GM23338 (cell line): ENCODE measurements at regions not wholly inside any gene's neighbourhood (a gene's known extent, or its start where the extent isn't known, plus 50 kb on each side); places are given as distances from the start of the nearest gene placed in this dataset.

Source experiments
- ATAC-seq: fragments of 200-7000 bp; cut with Tn5 transposase; 3 replicates; pipeline ENCODE4 v1.9.1; 2020
- DNase-seq: peaks from one replicate; pipeline ENCODE4 v3.0.0-alpha.2; 2015; ENCODE audit warnings: low spot score
- H2AFZ ChIP-seq: fragments of 200-600 bp; sonication (generic); 2 replicates; pipeline ENCODE4 v1.8.0; 2016; ENCODE audit warnings: antibody characterized with exemption, mild to moderate bottlenecking, moderate library complexity
- H3F3A ChIP-seq: fragments of 200-600 bp; sonication (generic); replicated peaks from 2 replicates; pipeline ENCODE4 v1.8.0; 2017; ENCODE audit warnings: antibody characterized with exemption, mixed run types, low read depth
- H3K27ac ChIP-seq: fragments of 200-600 bp; sonication (generic); 2 replicates; pipeline ENCODE4 v1.6.1; 2016; ENCODE audit warnings: low read depth
- H3K27me3 ChIP-seq: fragments of 200-600 bp; sonication (generic); 2 replicates; pipeline ENCODE4 v1.8.0; 2016; ENCODE audit warnings: mild to moderate bottlenecking, mixed run types, moderate library complexity; ENCODE audit not compliant: insufficient read depth
- H3K36me3 ChIP-seq: fragments of 200-600 bp; sonication (generic); 2 replicates; pipeline ENCODE4 v1.8.0; 2016; ENCODE audit warnings: mild to moderate bottlenecking; ENCODE audit not compliant: insufficient read depth
- H3K4me1 ChIP-seq: fragments of 200-600 bp; sonication (generic); 2 replicates; pipeline ENCODE4 v1.8.0; 2016; ENCODE audit warnings: mild to moderate bottlenecking, moderate library complexity; ENCODE audit not compliant: insufficient read depth
- H3K4me2 ChIP-seq: fragments of 200-600 bp; sonication (generic); 2 replicates; pipeline ENCODE4 v1.7.1; 2017; ENCODE audit warnings: mixed run types
- H3K4me3 ChIP-seq: fragments of 200-600 bp; sonication (generic); 2 replicates; pipeline ENCODE4 v1.6.1; 2016; ENCODE audit warnings: mixed run types
- H3K79me2 ChIP-seq: fragments of 200-600 bp; sonication (generic); replicated peaks from 2 replicates; pipeline ENCODE4 v1.8.0; 2017; ENCODE audit warnings: mild to moderate bottlenecking; ENCODE audit not compliant: insufficient read depth
- H3K9me2 ChIP-seq: fragments of 200-600 bp; sonication (generic); 2 replicates; pipeline ENCODE4 v1.8.0; 2017; ENCODE audit not compliant: insufficient read depth
- H4K20me1 ChIP-seq: fragments of 200-600 bp; sonication (generic); replicated peaks from 2 replicates; pipeline ENCODE4 v1.8.0; 2017; ENCODE audit warnings: mild to moderate bottlenecking; ENCODE audit not compliant: insufficient read depth
- H3K27ac Mint-ChIP-seq: 2 replicates; pipeline ENCODE4 v1.8.0; 2020; ENCODE audit warnings: inconsistent platforms, mild to moderate bottlenecking, moderate library complexity, mixed read lengths
- H3K27me3 Mint-ChIP-seq: 3 replicates; pipeline ENCODE4 v1.8.0; 2022; ENCODE audit warnings: low read depth, mild to moderate bottlenecking, moderate library complexity, mixed read lengths, inconsistent platforms; ENCODE audit not compliant: insufficient read depth, poor library complexity
- H3K36me3 Mint-ChIP-seq: 3 replicates; pipeline ENCODE4 v1.8.0; 2021; ENCODE audit warnings: low read depth, mild to moderate bottlenecking, inconsistent platforms, moderate library complexity, mixed read lengths
- H3K4me1 Mint-ChIP-seq: 3 replicates; pipeline ENCODE4 v1.8.0; 2020; ENCODE audit warnings: mild to moderate bottlenecking, inconsistent platforms, mixed read lengths
- H3K4me3 Mint-ChIP-seq: 3 replicates; pipeline ENCODE4 v1.8.0; 2021; ENCODE audit warnings: moderate library complexity, mild to moderate bottlenecking, inconsistent platforms, mixed read lengths
- H3K9me3 Mint-ChIP-seq: 3 replicates; pipeline ENCODE4 v1.8.0; 2020; ENCODE audit warnings: moderate library complexity, mild to moderate bottlenecking, inconsistent platforms, mixed read lengths
- EZH2 ChIP-seq: fragments of 200-600 bp; sonication (generic); IDR thresholded peaks from one replicate; pipeline ENCODE4 v1.8.0; 2017; ENCODE audit warnings: antibody characterized with exemption, mild to moderate bottlenecking, low read depth; ENCODE audit not compliant: unreplicated experiment
- EZH2phosphoT487 ChIP-seq: fragments of 200-600 bp; sonication (generic); IDR thresholded peaks from one replicate; pipeline ENCODE4 v1.8.1; 2018; ENCODE audit warnings: antibody characterized with exemption; ENCODE audit not compliant: unreplicated experiment
- JUNB ChIP-seq: IDR thresholded peaks from one replicate; pipeline ENCODE4 v1.6.1; 2016; ENCODE audit warnings: antibody characterized with exemption; ENCODE audit not compliant: unreplicated experiment
- POLR2AphosphoS5 ChIP-seq: IDR thresholded peaks from 2 replicates; pipeline ENCODE4 v1.6.1; 2016; ENCODE audit warnings: antibody characterized with exemption, low read depth
- STAT1 ChIP-seq: IDR thresholded peaks from one replicate; pipeline ENCODE4 v1.6.1; 2016; ENCODE audit warnings: antibody characterized with exemption; ENCODE audit not compliant: unreplicated experiment
- ZNF114 ChIP-seq: fragments of 250-450 bp; sonication (Bioruptor Pico); IDR thresholded peaks from 2 replicates; pipeline ENCODE4 v1.5.0; 2020; ENCODE audit warnings: mild to moderate bottlenecking, moderate library complexity
- ZNF331 ChIP-seq: fragments of 250-450 bp; sonication (Bioruptor Pico); IDR thresholded peaks from 2 replicates; pipeline ENCODE4 v1.5.0; 2020; ENCODE audit warnings: low read depth, mild to moderate bottlenecking, moderate library complexity
- TF ChIP-seq, protein P1 (sequence below): IDR thresholded peaks from one replicate; pipeline ENCODE4 v1.6.1; 2018; ENCODE audit warnings: antibody characterized with exemption; ENCODE audit not compliant: unreplicated experiment
- TF ChIP-seq, protein P2 (sequence below): fragments of 250-450 bp; sonication (Bioruptor Pico); IDR thresholded peaks from 2 replicates; pipeline ENCODE4 v1.5.0; 2020; ENCODE audit warnings: mild to moderate bottlenecking, moderate library complexity

DNA sequence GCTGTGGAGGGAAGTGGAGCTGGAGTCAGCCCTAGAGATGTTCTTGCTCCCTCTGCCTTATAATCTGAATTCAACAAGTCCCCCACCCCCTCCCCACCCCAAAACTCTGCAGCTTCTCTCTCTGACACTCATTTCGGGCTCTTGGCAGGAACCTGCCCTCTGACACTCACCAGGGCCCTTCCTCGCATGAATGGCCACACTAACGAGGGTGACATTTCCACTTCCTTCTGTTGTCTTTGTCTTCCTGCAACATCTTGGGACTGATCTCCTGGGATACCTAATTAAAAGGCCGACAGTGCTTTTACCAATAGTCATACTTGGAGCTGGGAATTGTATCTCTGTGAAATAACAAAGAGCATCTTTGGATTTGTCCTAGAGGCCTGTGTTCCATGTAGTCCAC, 106.9 kb upstream of the PIRT start:
- no peak overlapping the region for H3K27ac ChIP-seq
- H2AFZ ChIP-seq = no peak overlapping the region
- ATAC-seq (no peak), DNase-seq (no peak)
- Mint-ChIP-seq H3K27me3 (no peaks in the 10 kb centered on the region), H3K36me3 (peaks cover 40% of the 10 kb centered on the region), H3K4me1 (no peaks in the 10 kb centered on the region), H3K27ac (no peak overlapping the region), H3K9me3 (peaks cover 98% of the 10 kb centered on the region), H3K4me3 (no peak overlapping the region)
- peaks cover 3% of the 10 kb centered on the region; the same call in 1 of the 2 replicates for H3K36me3 ChIP-seq
- H3K79me2 ChIP-seq = no peaks in the 10 kb centered on the region
- H3K9me2 ChIP-seq = no peaks in the 10 kb centered on the region
- H3K4me1 ChIP-seq = no peaks in the 10 kb centered on the region
- TF ChIP-seq STAT1 (no peak), EZH2phosphoT487 (no peak), EZH2 (no peak), ZNF331 (CRISPR knock-in tag) (no peak), POLR2AphosphoS5 (no peak), JUNB (no peak), ZNF114 (CRISPR knock-in tag) (no peak)
- TF ChIP-seq, protein P1, sequence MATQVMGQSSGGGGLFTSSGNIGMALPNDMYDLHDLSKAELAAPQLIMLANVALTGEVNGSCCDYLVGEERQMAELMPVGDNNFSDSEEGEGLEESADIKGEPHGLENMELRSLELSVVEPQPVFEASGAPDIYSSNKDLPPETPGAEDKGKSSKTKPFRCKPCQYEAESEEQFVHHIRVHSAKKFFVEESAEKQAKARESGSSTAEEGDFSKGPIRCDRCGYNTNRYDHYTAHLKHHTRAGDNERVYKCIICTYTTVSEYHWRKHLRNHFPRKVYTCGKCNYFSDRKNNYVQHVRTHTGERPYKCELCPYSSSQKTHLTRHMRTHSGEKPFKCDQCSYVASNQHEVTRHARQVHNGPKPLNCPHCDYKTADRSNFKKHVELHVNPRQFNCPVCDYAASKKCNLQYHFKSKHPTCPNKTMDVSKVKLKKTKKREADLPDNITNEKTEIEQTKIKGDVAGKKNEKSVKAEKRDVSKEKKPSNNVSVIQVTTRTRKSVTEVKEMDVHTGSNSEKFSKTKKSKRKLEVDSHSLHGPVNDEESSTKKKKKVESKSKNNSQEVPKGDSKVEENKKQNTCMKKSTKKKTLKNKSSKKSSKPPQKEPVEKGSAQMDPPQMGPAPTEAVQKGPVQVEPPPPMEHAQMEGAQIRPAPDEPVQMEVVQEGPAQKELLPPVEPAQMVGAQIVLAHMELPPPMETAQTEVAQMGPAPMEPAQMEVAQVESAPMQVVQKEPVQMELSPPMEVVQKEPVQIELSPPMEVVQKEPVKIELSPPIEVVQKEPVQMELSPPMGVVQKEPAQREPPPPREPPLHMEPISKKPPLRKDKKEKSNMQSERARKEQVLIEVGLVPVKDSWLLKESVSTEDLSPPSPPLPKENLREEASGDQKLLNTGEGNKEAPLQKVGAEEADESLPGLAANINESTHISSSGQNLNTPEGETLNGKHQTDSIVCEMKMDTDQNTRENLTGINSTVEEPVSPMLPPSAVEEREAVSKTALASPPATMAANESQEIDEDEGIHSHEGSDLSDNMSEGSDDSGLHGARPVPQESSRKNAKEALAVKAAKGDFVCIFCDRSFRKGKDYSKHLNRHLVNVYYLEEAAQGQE = no peak
- TF ChIP-seq, protein P2, sequence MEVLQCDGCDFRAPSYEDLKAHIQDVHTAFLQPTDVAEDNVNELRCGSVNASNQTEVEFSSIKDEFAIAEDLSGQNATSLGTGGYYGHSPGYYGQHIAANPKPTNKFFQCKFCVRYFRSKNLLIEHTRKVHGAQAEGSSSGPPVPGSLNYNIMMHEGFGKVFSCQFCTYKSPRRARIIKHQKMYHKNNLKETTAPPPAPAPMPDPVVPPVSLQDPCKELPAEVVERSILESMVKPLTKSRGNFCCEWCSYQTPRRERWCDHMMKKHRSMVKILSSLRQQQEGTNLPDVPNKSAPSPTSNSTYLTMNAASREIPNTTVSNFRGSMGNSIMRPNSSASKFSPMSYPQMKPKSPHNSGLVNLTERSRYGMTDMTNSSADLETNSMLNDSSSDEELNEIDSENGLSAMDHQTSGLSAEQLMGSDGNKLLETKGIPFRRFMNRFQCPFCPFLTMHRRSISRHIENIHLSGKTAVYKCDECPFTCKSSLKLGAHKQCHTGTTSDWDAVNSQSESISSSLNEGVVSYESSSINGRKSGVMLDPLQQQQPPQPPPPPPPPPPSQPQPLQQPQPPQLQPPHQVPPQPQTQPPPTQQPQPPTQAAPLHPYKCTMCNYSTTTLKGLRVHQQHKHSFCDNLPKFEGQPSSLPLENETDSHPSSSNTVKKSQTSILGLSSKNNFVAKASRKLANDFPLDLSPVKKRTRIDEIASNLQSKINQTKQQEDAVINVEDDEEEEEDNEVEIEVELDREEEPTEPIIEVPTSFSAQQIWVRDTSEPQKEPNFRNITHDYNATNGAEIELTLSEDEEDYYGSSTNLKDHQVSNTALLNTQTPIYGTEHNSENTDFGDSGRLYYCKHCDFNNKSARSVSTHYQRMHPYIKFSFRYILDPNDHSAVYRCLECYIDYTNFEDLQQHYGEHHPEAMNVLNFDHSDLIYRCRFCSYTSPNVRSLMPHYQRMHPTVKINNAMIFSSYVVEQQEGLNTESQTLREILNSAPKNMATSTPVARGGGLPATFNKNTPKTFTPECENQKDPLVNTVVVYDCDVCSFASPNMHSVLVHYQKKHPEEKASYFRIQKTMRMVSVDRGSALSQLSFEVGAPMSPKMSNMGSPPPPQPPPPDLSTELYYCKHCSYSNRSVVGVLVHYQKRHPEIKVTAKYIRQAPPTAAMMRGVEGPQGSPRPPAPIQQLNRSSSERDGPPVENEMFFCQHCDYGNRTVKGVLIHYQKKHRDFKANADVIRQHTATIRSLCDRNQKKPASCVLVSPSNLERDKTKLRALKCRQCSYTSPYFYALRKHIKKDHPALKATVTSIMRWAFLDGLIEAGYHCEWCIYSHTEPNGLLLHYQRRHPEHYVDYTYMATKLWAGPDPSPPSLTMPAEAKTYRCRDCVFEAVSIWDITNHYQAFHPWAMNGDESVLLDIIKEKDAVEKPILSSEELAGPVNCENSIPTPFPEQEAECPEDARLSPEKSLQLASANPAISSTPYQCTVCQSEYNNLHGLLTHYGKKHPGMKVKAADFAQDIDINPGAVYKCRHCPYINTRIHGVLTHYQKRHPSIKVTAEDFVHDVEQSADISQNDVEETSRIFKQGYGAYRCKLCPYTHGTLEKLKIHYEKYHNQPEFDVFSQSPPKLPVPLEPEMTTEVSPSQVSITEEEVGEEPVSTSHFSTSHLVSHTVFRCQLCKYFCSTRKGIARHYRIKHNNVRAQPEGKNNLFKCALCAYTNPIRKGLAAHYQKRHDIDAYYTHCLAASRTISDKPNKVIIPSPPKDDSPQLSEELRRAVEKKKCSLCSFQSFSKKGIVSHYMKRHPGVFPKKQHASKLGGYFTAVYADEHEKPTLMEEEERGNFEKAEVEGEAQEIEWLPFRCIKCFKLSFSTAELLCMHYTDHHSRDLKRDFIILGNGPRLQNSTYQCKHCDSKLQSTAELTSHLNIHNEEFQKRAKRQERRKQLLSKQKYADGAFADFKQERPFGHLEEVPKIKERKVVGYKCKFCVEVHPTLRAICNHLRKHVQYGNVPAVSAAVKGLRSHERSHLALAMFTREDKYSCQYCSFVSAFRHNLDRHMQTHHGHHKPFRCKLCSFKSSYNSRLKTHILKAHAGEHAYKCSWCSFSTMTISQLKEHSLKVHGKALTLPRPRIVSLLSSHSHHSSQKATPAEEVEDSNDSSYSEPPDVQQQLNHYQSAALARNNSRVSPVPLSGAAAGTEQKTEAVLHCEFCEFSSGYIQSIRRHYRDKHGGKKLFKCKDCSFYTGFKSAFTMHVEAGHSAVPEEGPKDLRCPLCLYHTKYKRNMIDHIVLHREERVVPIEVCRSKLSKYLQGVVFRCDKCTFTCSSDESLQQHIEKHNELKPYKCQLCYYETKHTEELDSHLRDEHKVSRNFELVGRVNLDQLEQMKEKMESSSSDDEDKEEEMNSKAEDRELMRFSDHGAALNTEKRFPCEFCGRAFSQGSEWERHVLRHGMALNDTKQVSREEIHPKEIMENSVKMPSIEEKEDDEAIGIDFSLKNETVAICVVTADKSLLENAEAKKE (CRISPR knock-in tag) = no peak
- no peak overlapping the region for H3K4me3 ChIP-seq
- H4K20me1 ChIP-seq = no peaks in the 10 kb centered on the region
- H3F3A ChIP-seq = no peaks in the 10 kb centered on the region
- no peaks in the 10 kb centered on the region for H3K27me3 ChIP-seq
- no peak overlapping the region for H3K4me2 ChIP-seq
